MCF 10A (cell line): ENCODE measurements at regions not wholly inside any gene's neighbourhood (a gene's known extent, or its start where the extent isn't known, plus 50 kb on each side); places are given as distances from the start of the nearest gene placed in this dataset.

Source experiments
- BruUV-seq: library from RNA; stranded (reverse); fragments of 400-500 nt; replicated peaks from 2 replicates; lab custom pipeline; 2021; lab: Mats Ljungman, UMichigan
- CTCF ChIA-PET: fragments of 300-600 bp; sonication (Branson Sonifier 250); formaldehyde crosslinking; extraction: SDS; loops from one replicate; lab custom pipeline; 2021; ENCODE audit warnings: antibody characterized with exemption, inconsistent platforms; lab: Yijun Ruan, JAX
- POLR2A ChIA-PET: fragments of 300-600, 350-650 bp; sonication (Branson Sonifier 250); formaldehyde crosslinking; extraction: SDS; loops from one replicate; lab custom pipeline; 2020; ENCODE audit warnings: antibody characterized with exemption, inconsistent platforms; lab: Yijun Ruan, JAX
- DNase-seq: peaks from one replicate; pipeline ENCODE4 v3.0.0-alpha.2; 2018; ENCODE audit not compliant: unreplicated experiment
- H3K27ac Mint-ChIP-seq: one replicate; pipeline ENCODE4 v1.8.0; 2022; ENCODE audit warnings: mild to moderate bottlenecking, low read depth, mixed read lengths; ENCODE audit not compliant: unreplicated experiment
- H3K27me3 Mint-ChIP-seq: one replicate; pipeline ENCODE4 v1.8.0; 2022; ENCODE audit warnings: mixed read lengths; ENCODE audit not compliant: insufficient read depth, unreplicated experiment
- H3K36me3 Mint-ChIP-seq: one replicate; pipeline ENCODE4 v1.8.0; 2022; ENCODE audit warnings: mild to moderate bottlenecking, moderate library complexity, mixed read lengths; ENCODE audit not compliant: insufficient read depth, unreplicated experiment
- H3K4me1 Mint-ChIP-seq: one replicate; pipeline ENCODE4 v1.8.0; 2022; ENCODE audit warnings: mixed read lengths; ENCODE audit not compliant: insufficient read depth, unreplicated experiment
- H3K4me3 Mint-ChIP-seq: one replicate; pipeline ENCODE4 v1.8.0; 2022; ENCODE audit warnings: mild to moderate bottlenecking, moderate library complexity, mixed read lengths; ENCODE audit not compliant: unreplicated experiment
- H3K9me3 Mint-ChIP-seq: one replicate; pipeline ENCODE4 v1.8.0; 2022; ENCODE audit warnings: mixed read lengths; ENCODE audit not compliant: unreplicated experiment
- intact Hi-C: fragments of 100-400 bp; cut with micrococcal nuclease; formaldehyde crosslinking; loops from 2 replicates; pipeline ENCODE4 v1.14.1; 2022
- TF ChIP-seq, protein P1 (sequence below): fragments of 200-600 bp; IDR thresholded peaks from one replicate; pipeline ENCODE4 v1.8.0; 2022; ENCODE audit warnings: antibody characterized with exemption, mild to moderate bottlenecking; ENCODE audit not compliant: unreplicated experiment

DNA sequence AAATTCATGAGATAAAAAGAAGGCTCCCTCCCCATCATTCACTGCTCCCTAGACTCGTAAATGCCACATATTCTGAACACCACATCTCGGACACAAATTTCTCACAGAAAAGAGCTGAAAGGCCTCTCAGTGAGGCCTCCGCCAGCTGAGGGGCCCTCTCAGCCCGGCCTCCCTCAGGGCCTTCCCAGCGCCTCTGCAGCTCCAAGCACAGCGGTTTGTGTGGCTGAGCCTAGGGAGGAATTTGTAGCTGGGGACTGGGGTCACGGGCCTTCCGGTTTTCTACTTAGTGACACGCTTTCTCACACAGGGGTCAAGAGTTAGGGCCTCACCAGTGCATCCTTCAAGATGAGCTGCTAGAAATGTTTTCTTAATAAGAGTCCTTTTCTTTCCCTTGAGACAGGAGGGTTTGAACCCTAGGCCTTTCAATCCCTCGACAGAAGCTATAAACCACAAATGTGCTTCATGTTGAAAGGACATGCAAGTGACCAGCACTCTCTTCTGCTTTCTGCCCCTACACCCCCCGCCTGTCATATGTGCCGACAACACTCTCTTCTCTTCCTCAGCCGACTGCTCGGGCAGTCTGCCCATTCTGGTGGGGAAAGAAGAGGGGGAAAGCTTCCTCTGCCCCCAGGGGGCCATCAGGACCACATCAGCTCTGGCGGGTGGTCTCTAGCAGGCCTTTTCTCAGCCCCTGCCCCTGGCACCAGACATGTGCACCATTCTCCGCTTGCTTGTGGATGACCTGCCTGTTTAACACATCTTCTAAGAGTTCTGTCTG is 104.9 kb downstream of the CHIC2 start:
- DNase-seq = no peak
- intact Hi-C loops = no loop called here
- Mint-ChIP-seq H3K27me3 (no peaks in the 10 kb centered on the region), H3K4me1 (peaks cover 23% of the 10 kb centered on the region), H3K27ac (no peak overlapping the region), H3K4me3 (no peak overlapping the region), H3K9me3 (no peaks in the 10 kb centered on the region), H3K36me3 (peaks cover 6% of the 10 kb centered on the region)
- CTCF ChIA-PET = interaction anchor here (0.6 to 2.4 kb wide), 3 partner anchors 23 to 107 kb away, joined by 3 to 7 read pairs (median 6); no protein-coding TSS in a partner anchor
- no TSS peak for BruUV-seq
- TF ChIP-seq, protein P1, sequence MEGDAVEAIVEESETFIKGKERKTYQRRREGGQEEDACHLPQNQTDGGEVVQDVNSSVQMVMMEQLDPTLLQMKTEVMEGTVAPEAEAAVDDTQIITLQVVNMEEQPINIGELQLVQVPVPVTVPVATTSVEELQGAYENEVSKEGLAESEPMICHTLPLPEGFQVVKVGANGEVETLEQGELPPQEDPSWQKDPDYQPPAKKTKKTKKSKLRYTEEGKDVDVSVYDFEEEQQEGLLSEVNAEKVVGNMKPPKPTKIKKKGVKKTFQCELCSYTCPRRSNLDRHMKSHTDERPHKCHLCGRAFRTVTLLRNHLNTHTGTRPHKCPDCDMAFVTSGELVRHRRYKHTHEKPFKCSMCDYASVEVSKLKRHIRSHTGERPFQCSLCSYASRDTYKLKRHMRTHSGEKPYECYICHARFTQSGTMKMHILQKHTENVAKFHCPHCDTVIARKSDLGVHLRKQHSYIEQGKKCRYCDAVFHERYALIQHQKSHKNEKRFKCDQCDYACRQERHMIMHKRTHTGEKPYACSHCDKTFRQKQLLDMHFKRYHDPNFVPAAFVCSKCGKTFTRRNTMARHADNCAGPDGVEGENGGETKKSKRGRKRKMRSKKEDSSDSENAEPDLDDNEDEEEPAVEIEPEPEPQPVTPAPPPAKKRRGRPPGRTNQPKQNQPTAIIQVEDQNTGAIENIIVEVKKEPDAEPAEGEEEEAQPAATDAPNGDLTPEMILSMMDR = no peak
- POLR2A ChIA-PET = interaction anchor here (1.4 kb wide), 1 partner anchor 16 kb away, joined by 6 read pairs; no protein-coding TSS in a partner anchor

DNA sequence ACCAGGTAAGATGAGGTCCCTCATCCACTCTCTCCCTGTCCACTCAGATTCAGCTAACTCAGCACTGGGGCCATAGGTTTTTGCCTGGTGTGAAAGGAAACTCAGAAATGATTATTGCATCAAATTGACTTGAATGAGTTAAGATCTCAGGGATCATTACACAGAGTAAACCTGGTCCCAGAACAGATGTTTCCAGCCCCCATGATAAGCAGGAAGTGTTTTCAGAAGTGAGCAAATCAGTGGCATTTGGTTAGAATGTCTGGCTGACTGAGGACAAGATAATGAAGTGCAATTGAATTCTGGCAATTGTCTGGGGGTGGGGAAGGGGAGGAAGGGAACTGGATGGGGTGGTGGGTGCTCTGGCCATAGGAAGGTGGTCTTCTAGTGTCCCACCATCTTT is 108.0 kb downstream of the CHIC2 start:
- DNase-seq = no peak
- no peaks in the 10 kb centered on the region for H3K4me1 Mint-ChIP-seq
- POLR2A ChIA-PET = no interaction called here
- intact Hi-C loops = no loop called here
- TF ChIP-seq, protein P1 = no peak
- H3K27ac Mint-ChIP-seq = no peak overlapping the region
- H3K4me3 Mint-ChIP-seq = no peak overlapping the region
- no TSS peak for BruUV-seq
- H3K27me3 Mint-ChIP-seq = no peaks in the 10 kb centered on the region
- CTCF ChIA-PET = no interaction called here
- H3K36me3 Mint-ChIP-seq = peaks cover 6% of the 10 kb centered on the region
- no peaks in the 10 kb centered on the region for H3K9me3 Mint-ChIP-seq

DNA sequence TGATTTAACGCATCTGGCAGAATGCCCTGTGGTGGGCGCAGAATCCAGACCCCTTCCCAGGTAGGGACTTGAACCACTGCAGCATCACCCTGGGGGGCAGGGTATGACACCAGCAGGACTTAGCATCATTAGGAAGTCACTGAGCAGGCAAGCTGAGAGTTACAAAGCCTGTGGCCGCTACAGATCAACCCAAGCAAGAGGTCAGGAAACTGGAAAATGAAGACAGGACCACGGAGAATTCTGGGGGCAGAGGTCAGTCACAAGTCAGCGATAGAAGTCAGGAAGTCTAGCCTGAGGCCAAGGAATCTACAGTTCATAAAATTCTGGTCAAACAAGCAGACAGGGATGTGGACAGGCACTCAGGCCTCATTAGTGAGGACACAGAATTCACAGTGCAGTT is 108.4 kb downstream of the CHIC2 start:
- CTCF ChIA-PET = no interaction called here
- H3K9me3 Mint-ChIP-seq = no peaks in the 10 kb centered on the region
- POLR2A ChIA-PET = no interaction called here
- TF ChIP-seq, protein P1 = no peak
- no peaks in the 10 kb centered on the region for H3K4me1 Mint-ChIP-seq
- intact Hi-C loops = no loop called here
- BruUV-seq = no TSS peak
- no peak overlapping the region for H3K4me3 Mint-ChIP-seq
- peaks cover 6% of the 10 kb centered on the region for H3K36me3 Mint-ChIP-seq
- H3K27ac Mint-ChIP-seq = no peak overlapping the region
- no peaks in the 10 kb centered on the region for H3K27me3 Mint-ChIP-seq
- no peak for DNase-seq

DNA sequence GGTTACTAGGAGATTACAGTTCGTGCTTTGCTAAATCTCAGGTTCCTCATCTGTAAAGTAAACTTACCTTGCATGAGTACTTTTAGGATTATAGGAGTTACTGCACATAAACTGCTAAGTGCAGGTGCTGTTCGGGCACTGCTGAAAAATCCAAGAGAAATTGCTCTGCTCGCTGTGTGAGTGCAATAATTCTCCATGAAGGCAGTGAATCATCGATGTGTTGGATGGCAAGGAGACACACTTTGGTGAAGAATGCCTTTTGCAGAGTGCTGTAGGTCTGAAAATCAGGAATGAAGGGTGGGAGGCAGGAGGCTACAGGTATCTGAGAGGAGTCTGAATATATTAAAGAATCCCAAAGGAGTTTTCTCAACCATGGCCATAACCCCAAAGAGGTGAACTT is 113.0 kb downstream of the CHIC2 start:
- no peak for DNase-seq
- Mint-ChIP-seq H3K27me3 (no peaks in the 10 kb centered on the region), H3K4me1 (no peaks in the 10 kb centered on the region), H3K4me3 (no peak overlapping the region), H3K9me3 (peaks cover 6% of the 10 kb centered on the region), H3K36me3 (peaks cover 6% of the 10 kb centered on the region), H3K27ac (no peak overlapping the region)
- POLR2A ChIA-PET = interaction anchor here (0.5 kb wide), 1 partner anchor 33 kb away, joined by 4 read pairs; no protein-coding TSS in a partner anchor
- intact Hi-C loops = no loop called here
- CTCF ChIA-PET = no interaction called here
- no TSS peak for BruUV-seq
- TF ChIP-seq, protein P1 = no peak
